ENCODE measurements at regions not wholly inside any gene's neighbourhood (a gene's known extent, or its start where the extent isn't known, plus 50 kb on each side); places are given as distances from the start of the nearest gene placed in this dataset.

GRCh38 chr11:19594326-19594725 lies 118.3 kb upstream of the NAV2 start:
- TF ChIP-seq POLR2AphosphoS5 (IDR thresholded peaks at IDR 0.05; ENCODE audit: low read depth, low read length) (no peak), SIN3A (IDR thresholded peaks at IDR 0.05; ENCODE audit: borderline replicate concordance, insufficient read depth, low read length) (no peak), FOXP2 (optimal IDR thresholded peaks at IDR 0.05; ENCODE audit: borderline replicate concordance, extremely low read depth, extremely low read length, insufficient read depth) (no peak), TAF1 (IDR thresholded peaks at IDR 0.05; ENCODE audit: borderline replicate concordance, insufficient read depth, low read length) (no peak)
- TF ChIP-seq, protein P1, sequence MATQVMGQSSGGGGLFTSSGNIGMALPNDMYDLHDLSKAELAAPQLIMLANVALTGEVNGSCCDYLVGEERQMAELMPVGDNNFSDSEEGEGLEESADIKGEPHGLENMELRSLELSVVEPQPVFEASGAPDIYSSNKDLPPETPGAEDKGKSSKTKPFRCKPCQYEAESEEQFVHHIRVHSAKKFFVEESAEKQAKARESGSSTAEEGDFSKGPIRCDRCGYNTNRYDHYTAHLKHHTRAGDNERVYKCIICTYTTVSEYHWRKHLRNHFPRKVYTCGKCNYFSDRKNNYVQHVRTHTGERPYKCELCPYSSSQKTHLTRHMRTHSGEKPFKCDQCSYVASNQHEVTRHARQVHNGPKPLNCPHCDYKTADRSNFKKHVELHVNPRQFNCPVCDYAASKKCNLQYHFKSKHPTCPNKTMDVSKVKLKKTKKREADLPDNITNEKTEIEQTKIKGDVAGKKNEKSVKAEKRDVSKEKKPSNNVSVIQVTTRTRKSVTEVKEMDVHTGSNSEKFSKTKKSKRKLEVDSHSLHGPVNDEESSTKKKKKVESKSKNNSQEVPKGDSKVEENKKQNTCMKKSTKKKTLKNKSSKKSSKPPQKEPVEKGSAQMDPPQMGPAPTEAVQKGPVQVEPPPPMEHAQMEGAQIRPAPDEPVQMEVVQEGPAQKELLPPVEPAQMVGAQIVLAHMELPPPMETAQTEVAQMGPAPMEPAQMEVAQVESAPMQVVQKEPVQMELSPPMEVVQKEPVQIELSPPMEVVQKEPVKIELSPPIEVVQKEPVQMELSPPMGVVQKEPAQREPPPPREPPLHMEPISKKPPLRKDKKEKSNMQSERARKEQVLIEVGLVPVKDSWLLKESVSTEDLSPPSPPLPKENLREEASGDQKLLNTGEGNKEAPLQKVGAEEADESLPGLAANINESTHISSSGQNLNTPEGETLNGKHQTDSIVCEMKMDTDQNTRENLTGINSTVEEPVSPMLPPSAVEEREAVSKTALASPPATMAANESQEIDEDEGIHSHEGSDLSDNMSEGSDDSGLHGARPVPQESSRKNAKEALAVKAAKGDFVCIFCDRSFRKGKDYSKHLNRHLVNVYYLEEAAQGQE (IDR thresholded peaks at IDR 0.05; ENCODE audit: insufficient read depth in 1 of 2, low read depth in 2 of 2, low read length in 2 of 2) = no peak

GRCh38 chr11:19592842-19593241 lies 119.8 kb upstream of the NAV2 start:
- TF ChIP-seq, protein P1 (IDR thresholded peaks at IDR 0.05; ENCODE audit: insufficient read depth in 1 of 2, low read depth in 2 of 2, low read length in 2 of 2) = no peak
- no peak for TF ChIP-seq FOXP2 (optimal IDR thresholded peaks at IDR 0.05; ENCODE audit: borderline replicate concordance, extremely low read depth, extremely low read length, insufficient read depth)
- no peak for TF ChIP-seq POLR2AphosphoS5 (IDR thresholded peaks at IDR 0.05; ENCODE audit: low read depth, low read length)
- no peak for TF ChIP-seq SIN3A (IDR thresholded peaks at IDR 0.05; ENCODE audit: borderline replicate concordance, insufficient read depth, low read length)
- no peak for TF ChIP-seq TAF1 (IDR thresholded peaks at IDR 0.05; ENCODE audit: borderline replicate concordance, insufficient read depth, low read length)

- no peak for TF ChIP-seq SIN3A (IDR thresholded peaks at IDR 0.05; ENCODE audit: borderline replicate concordance, insufficient read depth, low read length)
- no peak for TF ChIP-seq POLR2AphosphoS5 (IDR thresholded peaks at IDR 0.05; ENCODE audit: low read depth, low read length)
- no peak for TF ChIP-seq FOXP2 (optimal IDR thresholded peaks at IDR 0.05; ENCODE audit: borderline replicate concordance, extremely low read depth, extremely low read length, insufficient read depth)
- no peak for TF ChIP-seq TAF1 (IDR thresholded peaks at IDR 0.05; ENCODE audit: borderline replicate concordance, insufficient read depth, low read length)
- TF ChIP-seq, protein P1 (IDR thresholded peaks at IDR 0.05; ENCODE audit: insufficient read depth in 1 of 2, low read depth in 2 of 2, low read length in 2 of 2) = no peak
Measured at GRCh38 chr11:19589567-19590260, 122.9 kb upstream of the NAV2 start.

- TF ChIP-seq TAF1 (IDR thresholded peaks at IDR 0.05; ENCODE audit: borderline replicate concordance, insufficient read depth, low read length) = no peak
Measured at GRCh38 chr11:19587979-19588378, 124.7 kb upstream of the NAV2 start.

GRCh38 chr11:19580646-19581045 lies 132.0 kb upstream of the NAV2 start:
- TF ChIP-seq POLR2AphosphoS5 (IDR thresholded peaks at IDR 0.05; ENCODE audit: low read depth, low read length) = no peak

GRCh38 chr11:19579957-19580356 lies 132.7 kb upstream of the NAV2 start:
- TF ChIP-seq, protein P1 (IDR thresholded peaks at IDR 0.05; ENCODE audit: insufficient read depth in 1 of 2, low read depth in 2 of 2, low read length in 2 of 2) = no peak
- TF ChIP-seq SIN3A (IDR thresholded peaks at IDR 0.05; ENCODE audit: borderline replicate concordance, insufficient read depth, low read length) (no peak), TAF1 (IDR thresholded peaks at IDR 0.05; ENCODE audit: borderline replicate concordance, insufficient read depth, low read length) (no peak), POLR2AphosphoS5 (IDR thresholded peaks at IDR 0.05; ENCODE audit: low read depth, low read length) (no peak), FOXP2 (optimal IDR thresholded peaks at IDR 0.05; ENCODE audit: borderline replicate concordance, extremely low read depth, extremely low read length, insufficient read depth) (no peak)

All from PFSK-1 (cell line).